Stomach (tissue), 8 donors: ENCODE measurements at regions not wholly inside any gene's neighbourhood (a gene's known extent, or its start where the extent isn't known, plus 50 kb on each side); places are given as distances from the start of the nearest gene placed in this dataset.
"Not testable (repeated sequence)": the region's sequence is repeated elsewhere in the genome, so short reads cannot be mapped to it uniquely, and the experiment has no call there.

ENCODE experiments used
- DNase-seq, 2 donors: peaks; one replicate each; pipeline versions ENCODE4 v3.0.0 to v3.0.0-alpha.2; 2013 to 2019
- H3K27ac ChIP-seq, 5 donors: fragments of 200-600 bp in 4 of 5; sonication (generic) in 4 of 5; one replicate each; pipeline ENCODE4 v1.5.1; 2013 to 2019; ENCODE audit warnings: mild to moderate bottlenecking in 1 of 5, moderate library complexity in 1 of 5
- H3K27me3 ChIP-seq, 3 donors: fragments of 200-600 bp; sonication (generic); one replicate each; pipeline ENCODE4 v1.5.1; 2017 to 2019; ENCODE audit warnings: mixed run types in 1 of 3
- H3K36me3 ChIP-seq, 4 donors: fragments of 200-600 bp; sonication (generic); 1 replicate in 3 of 4; 2 replicates in 1 of 4; pipeline ENCODE4 v1.5.1; 2016 to 2019
- H3K4me1 ChIP-seq, 4 donors: fragments of 200-600 bp; sonication (generic); one replicate each; pipeline ENCODE4 v1.5.1; 2016 to 2019
- H3K4me3 ChIP-seq, 4 donors: fragments of 200-600 bp; sonication (generic) in 3 of 4; one replicate each; pipeline ENCODE4 v1.5.1; 2016 to 2019; ENCODE audit warnings: mild to moderate bottlenecking in 1 of 4
- H3K9me3 ChIP-seq, 4 donors: fragments of 200-600 bp; sonication (generic); one replicate each; pipeline ENCODE4 v1.5.1; 2016 to 2019
- CTCF ChIP-seq, 7 experiments: fragments of 450-650 bp in 4 of 7; fragments of 200-600 bp in 3 of 7; sonication (generic) in 3 of 7; IDR thresholded peaks; one replicate each; pipeline ENCODE4 v1.5.1; 2016 to 2019; ENCODE audit warnings: antibody characterized with exemption in 7 of 7, control low read depth in 2 of 7, mild to moderate bottlenecking in 1 of 7
- EP300 ChIP-seq: sonication (generic); formaldehyde crosslinking; IDR thresholded peaks from one replicate; pipeline ENCODE4 v1.6.1; 2017; ENCODE audit warnings: antibody characterized with exemption
- POLR2A ChIP-seq, 4 donors: fragments of 450-650 bp; IDR thresholded peaks; one replicate each; pipeline ENCODE4 v1.6.1; 2016; ENCODE audit warnings: antibody characterized with exemption in 4 of 4, control low read depth in 2 of 4, mild to moderate bottlenecking in 1 of 4, moderate library complexity in 1 of 4
- POLR2AphosphoS5 ChIP-seq, 3 donors: sonication (generic); formaldehyde crosslinking; IDR thresholded peaks; one replicate each; pipeline ENCODE4 v1.6.1; 2016; ENCODE audit warnings: antibody characterized with exemption in 3 of 3
- WGBS, 5 donors: extraction: QIAGEN DNeasy Blood & Tissue Kit in 3 of 5; methylation state at CpG; one replicate each; pipeline versions ENCODE4 v1.1.5 to v1.1.7; 2013 to 2018; 5-methylcytosine and 5-hydroxymethylcytosine counted together
- intact Hi-C: fragments of 100-400 bp; cut with DNase I; formaldehyde crosslinking; loops from one replicate; pipeline ENCODE4 v1.15.1; 2023; ENCODE audit warnings: low total_unique reads
- donor health status: healthy with polysubstance abuse.
- donor health status: Bipolar disorder and iron deficiency.
- donor health status: healthy.

DNA sequence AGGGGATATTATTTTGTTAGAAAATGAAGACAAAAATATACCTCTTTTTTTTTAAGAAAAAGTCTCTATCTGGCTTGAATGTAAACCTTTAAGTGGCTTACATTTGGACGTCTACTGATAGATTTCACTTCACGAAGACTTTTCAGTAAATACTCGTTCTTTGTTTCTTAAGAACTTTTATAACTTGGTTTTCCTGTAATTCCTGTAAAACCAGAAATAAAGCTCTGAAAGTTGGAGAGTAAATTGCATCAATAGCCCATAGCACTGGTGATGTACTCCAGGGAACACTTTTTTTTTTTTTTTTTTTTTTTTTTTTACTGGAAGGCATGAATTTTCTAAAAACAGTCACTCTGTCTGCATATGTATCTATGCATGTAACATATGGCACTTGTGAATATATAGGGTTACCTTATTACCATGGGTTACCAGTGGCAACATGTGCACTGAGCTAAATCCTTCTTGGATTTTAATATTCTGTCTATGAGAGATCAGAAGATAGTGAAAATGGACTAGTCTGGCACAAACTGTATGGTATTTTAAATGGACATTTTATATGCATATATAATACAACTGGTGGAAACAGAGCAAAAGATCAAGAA lies 309.2 kb upstream of the TCF4 start:
- no peak for DNase-seq
- WGBS, 5 donors = 59 to 77% (median 66%) methylated on average over 3 of the region's 3 CpGs
- intact Hi-C loops = no loop called here

GRCh38 chr18:55893948-55894347 lies 306.0 kb upstream of the TCF4 start:
- intact Hi-C loops = no loop called here
- no peaks in the 10 kb centered on the region for H3K4me1 ChIP-seq
- H3K4me3 ChIP-seq = no peak overlapping the region
- WGBS, 5 donors = 85 to 92% (median 88%) methylated on average over 5 of the region's 5 CpGs
- no peaks in the 10 kb centered on the region for H3K36me3 ChIP-seq
- DNase-seq = no peak
- TF ChIP-seq CTCF (IDR thresholded peaks at IDR 0.05) (no peak), EP300 (no peak), POLR2A (IDR thresholded peaks at IDR 0.05) (no peak), POLR2AphosphoS5 (IDR thresholded peaks at IDR 0.05) (no peak)
- H3K27me3 ChIP-seq = no peaks in the 10 kb centered on the region
- no peak overlapping the region for H3K27ac ChIP-seq
- H3K9me3 ChIP-seq = no peaks in the 10 kb centered on the region

More for the DNA sequence above, 309.2 kb upstream of the TCF4 start:
- H3K9me3 ChIP-seq = no peaks in the 10 kb centered on the region
- H3K4me3 ChIP-seq = no peak overlapping the region
- TF ChIP-seq POLR2A (IDR thresholded peaks at IDR 0.05) (no peak), CTCF (IDR thresholded peaks at IDR 0.05) (no peak), EP300 (no peak), POLR2AphosphoS5 (IDR thresholded peaks at IDR 0.05) (no peak)
- no peaks in the 10 kb centered on the region for H3K4me1 ChIP-seq
- H3K27me3 ChIP-seq = no peaks in the 10 kb centered on the region
- H3K36me3 ChIP-seq = no peaks in the 10 kb centered on the region
- H3K27ac ChIP-seq = no peak overlapping the region

DNA sequence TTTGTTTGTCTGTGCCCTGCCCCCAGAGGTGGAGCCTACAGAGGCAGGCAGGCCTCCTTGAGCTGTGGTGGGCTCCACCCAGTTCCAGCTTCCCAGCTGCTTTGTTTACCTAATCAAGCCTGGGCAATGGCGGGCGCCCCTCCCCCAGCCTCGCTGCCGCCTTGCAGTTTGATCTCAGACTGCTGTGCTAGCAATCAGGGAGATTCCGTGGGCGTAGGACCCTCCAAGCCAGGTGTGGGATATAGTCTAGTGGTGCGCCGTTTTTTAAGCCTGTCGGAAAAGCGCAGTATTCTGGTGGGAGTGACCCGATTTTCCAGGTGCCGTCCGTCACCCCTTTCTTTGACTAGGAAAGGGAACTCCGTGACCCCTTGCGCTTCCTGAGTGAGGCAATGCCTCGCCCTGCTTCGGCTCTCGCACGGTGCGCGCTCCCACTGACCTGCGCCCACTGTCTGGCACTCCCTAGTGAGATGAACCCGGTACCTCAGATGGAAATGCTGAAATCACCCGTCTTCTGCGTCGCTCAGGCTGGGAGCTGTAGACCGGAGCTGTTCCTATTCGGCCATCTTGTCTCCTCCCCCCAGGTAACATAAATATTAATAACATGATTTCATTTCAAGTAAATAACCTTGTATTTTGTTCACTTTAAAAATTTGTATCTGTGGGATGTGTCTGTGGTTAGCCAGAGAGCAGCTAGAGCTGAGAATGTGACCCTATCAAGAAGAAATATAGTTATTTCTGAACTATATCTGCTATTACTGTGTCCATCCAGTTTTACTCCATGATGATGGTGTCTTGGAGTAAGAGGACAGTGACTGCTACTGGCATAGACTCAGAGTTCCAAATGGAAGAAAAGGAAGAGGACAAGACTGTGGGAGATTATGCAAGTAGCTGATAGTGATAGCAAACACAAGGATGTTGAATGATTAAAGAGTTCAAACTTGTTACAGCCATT lies 305.1 kb upstream of the TCF4 start:
- WGBS, 5 donors = 72 to 90% (median 78%) methylated on average over 24 to 28 of the region's 28 CpGs
- H3K36me3 ChIP-seq, H3K4me1 ChIP-seq, H3K27ac ChIP-seq, intact Hi-C loops, DNase-seq, H3K4me3 ChIP-seq, H3K27me3 ChIP-seq, H3K9me3 ChIP-seq: not testable (repeated sequence)

- Histone ChIP-seq H3K36me3 (no peaks in the 10 kb centered on the region), H3K27me3 (no peaks in the 10 kb centered on the region), H3K27ac (no peak overlapping the region), H3K9me3 (peaks cover 0 to 11% (median 3%) of the 10 kb centered on the region in 4 donors), H3K4me3 (no peak overlapping the region), H3K4me1 (no peaks in the 10 kb centered on the region)
- 91 to 95% (median 92%) methylated on average over 4 of the region's 4 CpGs for WGBS, 5 donors
- DNase-seq = no peak
- TF ChIP-seq EP300 = no peak
- TF ChIP-seq POLR2AphosphoS5 (IDR thresholded peaks at IDR 0.05) = no peak
- TF ChIP-seq CTCF (IDR thresholded peaks at IDR 0.05) = no peak
- no peak for TF ChIP-seq POLR2A (IDR thresholded peaks at IDR 0.05)
- intact Hi-C loops = no loop called here
These were observed 298.9 kb upstream of the TCF4 start for GRCh38 chr18:55886886-55887285.
